ENCODE measurements at regions not wholly inside any gene's neighbourhood (a gene's known extent, or its start where the extent isn't known, plus 50 kb on each side); places are given as distances from the start of the nearest gene placed in this dataset.

GRCh38 chr2:217631115-217631514, 371.7 kb downstream of the TNS1 start:
- no peak for DNase-seq (ENCODE audit: extremely low read depth in 1 of 2, low read depth in 1 of 2)

GRCh38 chr2:217629347-217629746, 373.4 kb downstream of the TNS1 start:
- no peak for DNase-seq (ENCODE audit: extremely low read depth in 1 of 2, low read depth in 1 of 2)

GRCh38 chr2:217628061-217628460, 374.7 kb downstream of the TNS1 start:
- no peak for DNase-seq (ENCODE audit: extremely low read depth in 1 of 2, low read depth in 1 of 2)

- no peak for DNase-seq (ENCODE audit: extremely low read depth in 1 of 2, low read depth in 1 of 2)
These were observed 375.9 kb downstream of the TNS1 start for GRCh38 chr2:217626926-217627325.

GRCh38 chr2:217625557-217626169, 377.1 kb downstream of the TNS1 start:
- DNase-seq (ENCODE audit: extremely low read depth in 1 of 2, low read depth in 1 of 2) = no peak

- DNase-seq (ENCODE audit: extremely low read depth in 1 of 2, low read depth in 1 of 2) = no peak
These were observed 379.4 kb downstream of the TNS1 start for GRCh38 chr2:217623281-217623912.

GRCh38 chr2:217622205-217623060, 380.4 kb downstream of the TNS1 start:
- no peak for DNase-seq (ENCODE audit: extremely low read depth in 1 of 2, low read depth in 1 of 2)

GRCh38 chr2:217621391-217621801, 381.4 kb downstream of the TNS1 start:
- no peak for DNase-seq (ENCODE audit: extremely low read depth in 1 of 2, low read depth in 1 of 2)

- DNase-seq (ENCODE audit: extremely low read depth in 1 of 2, low read depth in 1 of 2) = no peak
These were observed 384.1 kb downstream of the TNS1 start for GRCh38 chr2:217618744-217619143.

GRCh38 chr2:217617616-217618022, 385.2 kb downstream of the TNS1 start:
- no peak for DNase-seq (ENCODE audit: extremely low read depth in 1 of 2, low read depth in 1 of 2)

- no peak for DNase-seq (ENCODE audit: extremely low read depth in 1 of 2, low read depth in 1 of 2)
These were observed 385.9 kb downstream of the TNS1 start for GRCh38 chr2:217616936-217617335.

- no peak for DNase-seq (ENCODE audit: extremely low read depth in 1 of 2, low read depth in 1 of 2)
These were observed 387.6 kb downstream of the TNS1 start for GRCh38 chr2:217615171-217615570.

GRCh38 chr2:217614498-217614897, 388.3 kb downstream of the TNS1 start:
- no peak for DNase-seq (ENCODE audit: extremely low read depth in 1 of 2, low read depth in 1 of 2)

- no peak for DNase-seq (ENCODE audit: extremely low read depth in 1 of 2, low read depth in 1 of 2)
These were observed 388.7 kb downstream of the TNS1 start for GRCh38 chr2:217614096-217614495.

- no peak for DNase-seq (ENCODE audit: extremely low read depth in 1 of 2, low read depth in 1 of 2)
These were observed 389.9 kb downstream of the TNS1 start for GRCh38 chr2:217612920-217613319.

GRCh38 chr2:217612211-217612610, 390.6 kb downstream of the TNS1 start:
- DNase-seq (ENCODE audit: extremely low read depth in 1 of 2, low read depth in 1 of 2) = no peak

GRCh38 chr2:217611626-217612127, 391.1 kb downstream of the TNS1 start:
- no peak for DNase-seq (ENCODE audit: extremely low read depth in 1 of 2, low read depth in 1 of 2)

GRCh38 chr2:217611056-217611455, 391.7 kb downstream of the TNS1 start:
- DNase-seq (ENCODE audit: extremely low read depth in 1 of 2, low read depth in 1 of 2) = no peak

- peak; percentile 7 to 49 for DNase-seq (ENCODE audit: extremely low read depth in 1 of 2, low read depth in 1 of 2)
These were observed 392.4 kb downstream of the TNS1 start for GRCh38 chr2:217610401-217610814.

GRCh38 chr2:217609952-217610351, 392.8 kb downstream of the TNS1 start:
- no peak for DNase-seq (ENCODE audit: extremely low read depth in 1 of 2, low read depth in 1 of 2)

- DNase-seq (ENCODE audit: extremely low read depth in 1 of 2, low read depth in 1 of 2) = no peak
These were observed 396.5 kb downstream of the TNS1 start for GRCh38 chr2:217606296-217606695.

All from stimulated activated CD8-positive, alpha-beta memory T cell treated with anti-CD3 and anti-CD28 coated beads, Interleukin-7, amount 100 ng/mL, for 48 hours (primary cell).